ENCODE measurements at regions not wholly inside any gene's neighbourhood (a gene's known extent, or its start where the extent isn't known, plus 50 kb on each side); places are given as distances from the start of the nearest gene placed in this dataset.

- 43% methylated on average over 4 of the region's 4 CpGs for WGBS (ENCODE audit: missing lambda C conversion rate)
- CTCF ChIA-PET = no interaction called here
- Histone ChIP-seq H3K9me3 (peaks cover 9% of the 10 kb centered on the region; the same call in 1 of the 3 replicates), H3K4me1 (peaks cover 11% of the 10 kb centered on the region), H3K4me3 (no peak overlapping the region), H3K27ac (no peak overlapping the region), H3K4me2 (no peak overlapping the region)
- POLR2A ChIA-PET = no interaction called here
- DNase-seq (ENCODE audit: low read depth in 1 of 2, low spot score in 1 of 2) (no peak), ATAC-seq (no peak), FAIRE-seq (no peak)
- no peak for TF ChIP-seq EHMT2 (IDR thresholded peaks at IDR 0.05; ENCODE audit: low read depth)
- no peak for TF ChIP-seq HOXB5 (CRISPR knock-in tag; IDR thresholded peaks at IDR 0.05)
- TF ChIP-seq CEBPB (IDR thresholded peaks at IDR 0.05) = no peak
- TF ChIP-seq ZFP36 (IDR thresholded peaks at IDR 0.05; ENCODE audit: borderline replicate concordance, partially characterized antibody) = no peak
- no peak for TF ChIP-seq EHF (CRISPR knock-in tag; IDR thresholded peaks at IDR 0.05)
- TF ChIP-seq ZC3H11A (IDR thresholded peaks at IDR 0.05) = no peak
- no peak for TF ChIP-seq MYC (IDR thresholded peaks at IDR 0.05; ENCODE audit: borderline replicate concordance, low read length)
- no peak for TF ChIP-seq RCOR1 (IDR thresholded peaks at IDR 0.05; ENCODE audit: low read depth, low read length)
- TF ChIP-seq RFX5 (IDR thresholded peaks at IDR 0.05) = no peak
- TF ChIP-seq KDM1A (IDR thresholded peaks at IDR 0.05; ENCODE audit: low read depth) = no peak
- no peak for TF ChIP-seq ELK1 (IDR thresholded peaks at IDR 0.05; ENCODE audit: low read depth, low read length)
- TF ChIP-seq, protein P1, sequence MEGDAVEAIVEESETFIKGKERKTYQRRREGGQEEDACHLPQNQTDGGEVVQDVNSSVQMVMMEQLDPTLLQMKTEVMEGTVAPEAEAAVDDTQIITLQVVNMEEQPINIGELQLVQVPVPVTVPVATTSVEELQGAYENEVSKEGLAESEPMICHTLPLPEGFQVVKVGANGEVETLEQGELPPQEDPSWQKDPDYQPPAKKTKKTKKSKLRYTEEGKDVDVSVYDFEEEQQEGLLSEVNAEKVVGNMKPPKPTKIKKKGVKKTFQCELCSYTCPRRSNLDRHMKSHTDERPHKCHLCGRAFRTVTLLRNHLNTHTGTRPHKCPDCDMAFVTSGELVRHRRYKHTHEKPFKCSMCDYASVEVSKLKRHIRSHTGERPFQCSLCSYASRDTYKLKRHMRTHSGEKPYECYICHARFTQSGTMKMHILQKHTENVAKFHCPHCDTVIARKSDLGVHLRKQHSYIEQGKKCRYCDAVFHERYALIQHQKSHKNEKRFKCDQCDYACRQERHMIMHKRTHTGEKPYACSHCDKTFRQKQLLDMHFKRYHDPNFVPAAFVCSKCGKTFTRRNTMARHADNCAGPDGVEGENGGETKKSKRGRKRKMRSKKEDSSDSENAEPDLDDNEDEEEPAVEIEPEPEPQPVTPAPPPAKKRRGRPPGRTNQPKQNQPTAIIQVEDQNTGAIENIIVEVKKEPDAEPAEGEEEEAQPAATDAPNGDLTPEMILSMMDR (IDR thresholded peaks at IDR 0.05) = no peak
- TF ChIP-seq ZNF302 (CRISPR knock-in tag; IDR thresholded peaks at IDR 0.05) = no peak
- TF ChIP-seq HEYL (CRISPR knock-in tag; IDR thresholded peaks at IDR 0.05) = no peak
- no peak for TF ChIP-seq BHLHE40 (IDR thresholded peaks at IDR 0.05; ENCODE audit: low read depth, low read length)
These were observed 838.2 kb upstream of the CHAC2 start for GRCh38 chr2:52929412-52929811.

DNA sequence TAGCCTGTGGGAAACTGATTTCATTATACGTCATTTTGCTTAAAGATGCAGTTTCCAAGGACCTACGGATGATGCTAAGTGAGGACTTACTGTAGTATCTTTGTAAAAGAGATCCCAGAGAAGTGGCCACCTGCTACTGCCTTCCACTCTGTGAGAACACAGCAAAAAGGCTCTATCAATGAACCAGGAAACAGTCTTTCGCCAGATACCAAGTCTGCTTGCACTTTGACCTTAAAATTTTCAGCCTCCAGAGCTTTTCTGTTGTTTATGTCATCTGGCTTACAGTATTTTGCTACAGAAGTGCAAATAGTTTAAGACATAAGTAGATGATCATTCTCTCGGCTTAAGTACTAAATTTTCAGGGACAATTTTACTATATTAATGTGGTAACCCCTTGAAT, 847.9 kb upstream of the CHAC2 start:
- no peak overlapping the region for H3K27ac ChIP-seq
- no peak for TF ChIP-seq HOXB13 (CRISPR knock-in tag; IDR thresholded peaks at IDR 0.05; ENCODE audit: low read depth)
- TF ChIP-seq RARB (CRISPR knock-in tag; IDR thresholded peaks at IDR 0.05) = no peak
- TF ChIP-seq, protein P2, sequence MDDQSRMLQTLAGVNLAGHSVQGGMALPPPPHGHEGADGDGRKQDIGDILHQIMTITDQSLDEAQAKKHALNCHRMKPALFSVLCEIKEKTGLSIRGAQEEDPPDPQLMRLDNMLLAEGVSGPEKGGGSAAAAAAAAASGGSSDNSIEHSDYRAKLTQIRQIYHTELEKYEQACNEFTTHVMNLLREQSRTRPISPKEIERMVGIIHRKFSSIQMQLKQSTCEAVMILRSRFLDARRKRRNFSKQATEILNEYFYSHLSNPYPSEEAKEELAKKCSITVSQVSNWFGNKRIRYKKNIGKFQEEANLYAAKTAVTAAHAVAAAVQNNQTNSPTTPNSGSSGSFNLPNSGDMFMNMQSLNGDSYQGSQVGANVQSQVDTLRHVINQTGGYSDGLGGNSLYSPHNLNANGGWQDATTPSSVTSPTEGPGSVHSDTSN (IDR thresholded peaks at IDR 0.05) = no peak
- TF ChIP-seq ZNF302 (CRISPR knock-in tag; IDR thresholded peaks at IDR 0.05) = no peak
- no peak for TF ChIP-seq KDM5A (IDR thresholded peaks at IDR 0.05)
- TF ChIP-seq PHF8 (IDR thresholded peaks at IDR 0.05; ENCODE audit: borderline replicate concordance, low read depth) = no peak
- no peak for TF ChIP-seq JUN (IDR thresholded peaks at IDR 0.05)
- no peak for TF ChIP-seq NR3C1 (IDR thresholded peaks at IDR 0.05)
- TF ChIP-seq, protein P3, sequence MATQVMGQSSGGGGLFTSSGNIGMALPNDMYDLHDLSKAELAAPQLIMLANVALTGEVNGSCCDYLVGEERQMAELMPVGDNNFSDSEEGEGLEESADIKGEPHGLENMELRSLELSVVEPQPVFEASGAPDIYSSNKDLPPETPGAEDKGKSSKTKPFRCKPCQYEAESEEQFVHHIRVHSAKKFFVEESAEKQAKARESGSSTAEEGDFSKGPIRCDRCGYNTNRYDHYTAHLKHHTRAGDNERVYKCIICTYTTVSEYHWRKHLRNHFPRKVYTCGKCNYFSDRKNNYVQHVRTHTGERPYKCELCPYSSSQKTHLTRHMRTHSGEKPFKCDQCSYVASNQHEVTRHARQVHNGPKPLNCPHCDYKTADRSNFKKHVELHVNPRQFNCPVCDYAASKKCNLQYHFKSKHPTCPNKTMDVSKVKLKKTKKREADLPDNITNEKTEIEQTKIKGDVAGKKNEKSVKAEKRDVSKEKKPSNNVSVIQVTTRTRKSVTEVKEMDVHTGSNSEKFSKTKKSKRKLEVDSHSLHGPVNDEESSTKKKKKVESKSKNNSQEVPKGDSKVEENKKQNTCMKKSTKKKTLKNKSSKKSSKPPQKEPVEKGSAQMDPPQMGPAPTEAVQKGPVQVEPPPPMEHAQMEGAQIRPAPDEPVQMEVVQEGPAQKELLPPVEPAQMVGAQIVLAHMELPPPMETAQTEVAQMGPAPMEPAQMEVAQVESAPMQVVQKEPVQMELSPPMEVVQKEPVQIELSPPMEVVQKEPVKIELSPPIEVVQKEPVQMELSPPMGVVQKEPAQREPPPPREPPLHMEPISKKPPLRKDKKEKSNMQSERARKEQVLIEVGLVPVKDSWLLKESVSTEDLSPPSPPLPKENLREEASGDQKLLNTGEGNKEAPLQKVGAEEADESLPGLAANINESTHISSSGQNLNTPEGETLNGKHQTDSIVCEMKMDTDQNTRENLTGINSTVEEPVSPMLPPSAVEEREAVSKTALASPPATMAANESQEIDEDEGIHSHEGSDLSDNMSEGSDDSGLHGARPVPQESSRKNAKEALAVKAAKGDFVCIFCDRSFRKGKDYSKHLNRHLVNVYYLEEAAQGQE (IDR thresholded peaks at IDR 0.05) = no peak
- TF ChIP-seq EHMT2 (IDR thresholded peaks at IDR 0.05; ENCODE audit: low read depth) = no peak
- no peak for TF ChIP-seq NFE2L2 (conservative IDR thresholded peaks at IDR 0.05; ENCODE audit: low read length)
- no peak for TF ChIP-seq FOSB (CRISPR knock-in tag; IDR thresholded peaks at IDR 0.05)
- POLR2A ChIA-PET = no interaction called here
- 37% methylated on average over 4 of the region's 4 CpGs for WGBS (ENCODE audit: missing lambda C conversion rate)
- no peaks in the 10 kb centered on the region for H3K4me1 ChIP-seq
- CTCF ChIA-PET = interaction anchor here (0.9 kb wide), 1 partner anchor 297 kb away, joined by 3 read pairs; no protein-coding TSS in a partner anchor
- no peaks in the 10 kb centered on the region for H3K9me3 ChIP-seq
- FAIRE-seq (no peak), ATAC-seq (no peak), DNase-seq (ENCODE audit: low read depth in 1 of 2, low spot score in 1 of 2) (no peak)
- H3K4me2 ChIP-seq = no peak overlapping the region
- no peak overlapping the region for H3K4me3 ChIP-seq

Measured in A549 (cell line).